Heart left ventricle (tissue), 16 donors: ENCODE measurements at regions not wholly inside any gene's neighbourhood (a gene's known extent, or its start where the extent isn't known, plus 50 kb on each side); places are given as distances from the start of the nearest gene placed in this dataset.

Experiments used
- ATAC-seq, 4 donors: fragments of 200-7000 bp; cut with Tn5 transposase; one replicate each; pipeline ENCODE4 v1.9.1; 2020 to 2022; ENCODE audit warnings: moderate library complexity in 4 of 4, mild to moderate bottlenecking in 3 of 4, moderate number of reproducible peaks in 1 of 4
- DNase-seq, 5 donors: peaks; one replicate each; pipeline ENCODE4 v3.0.0-alpha.2; 2020
- H3K27ac ChIP-seq, 12 donors: fragments of 200-600 bp; sonication (generic) in 4 of 12; one replicate each; pipeline versions ENCODE4 v1.5.0 to v1.8.0; 2016 to 2022; ENCODE audit warnings: mild to moderate bottlenecking in 2 of 12
- H3K27me3 ChIP-seq, 9 donors: fragments of 200-600 bp; sonication (generic) in 2 of 9; one replicate each; pipeline versions ENCODE4 v1.5.1 to v1.8.0; 2016 to 2022; ENCODE audit warnings: mild to moderate bottlenecking in 3 of 9
- H3K36me3 ChIP-seq, 9 donors: fragments of 200-600 bp; sonication (generic) in 2 of 9; one replicate each; pipeline versions ENCODE4 v1.5.0 to v1.8.0; 2018 to 2022; ENCODE audit warnings: mild to moderate bottlenecking in 2 of 9
- H3K4me1 ChIP-seq, 12 donors: fragments of 200-600 bp; sonication (generic) in 4 of 12; one replicate each; pipeline versions ENCODE4 v1.5.0 to v1.8.0; 2016 to 2022; ENCODE audit warnings: mild to moderate bottlenecking in 3 of 12
- H3K4me3 ChIP-seq, 12 donors: fragments of 200-600 bp; sonication (generic) in 4 of 12; one replicate each; pipeline versions ENCODE4 v1.5.0 to v1.8.0; 2017 to 2022; ENCODE audit warnings: mild to moderate bottlenecking in 9 of 12, moderate library complexity in 4 of 12
- H3K9me3 ChIP-seq, 12 donors: fragments of 200-600 bp; sonication (generic) in 4 of 12; one replicate each; pipeline versions ENCODE4 v1.5.0 to v1.8.0; 2016 to 2022; ENCODE audit warnings: mild to moderate bottlenecking in 1 of 12
- CTCF ChIP-seq, 12 donors: fragments of 200-600 bp; sonication (generic) in 4 of 12; IDR thresholded peaks; one replicate each; pipeline versions ENCODE4 v1.5.0 to v1.8.0; 2018 to 2022; ENCODE audit warnings: antibody characterized with exemption in 12 of 12, mild to moderate bottlenecking in 5 of 12
- POLR2A ChIP-seq, 2 donors: fragments of 450-650 bp; IDR thresholded peaks; one replicate each; pipeline ENCODE4 v1.6.1; 2017; ENCODE audit warnings: antibody characterized with exemption in 2 of 2, mild to moderate bottlenecking in 2 of 2, moderate library complexity in 2 of 2
- WGBS, 4 donors: extraction: QIAGEN DNeasy Blood & Tissue Kit in 2 of 4; methylation state at CpG; one replicate each; pipeline versions ENCODE4 v1.1.5 to v1.1.7; 2013 to 2018; 5-methylcytosine and 5-hydroxymethylcytosine counted together
- intact Hi-C, 10 donors: fragments of 100-400 bp; cut with DNase I; formaldehyde crosslinking; loops; one replicate each; pipeline versions ENCODE4 v1.11.1 to v1.14.2; 2022
- donor health status: ischemic (EF 13 %, LVEDD 7.1; RV severe dilation, severe dysfunction).
- donor health status: healthy with polysubstance abuse.
- donor health status: DM: no; HTN: yes; CAD: no.
- donor health status: DM: no; HTN: no; CAD: no.
- donor health status: ischemic (EF 25% LVEDD 6.9; RV normal size, moderate dysfunction).
- donor health status: ischemic (EF 25% LVEDD 5.7; RV mildly dilated, moderate dysfunction).
- donor health status: healthy.
- donor health status: DM: yes; HTN: yes; CAD: no.
- donor health status: ischemic (EF 35%, LVEDD 5.7; RV mildly dilated, moderate dysfunction).
- donor health status: nonischemic (EF 11% LVEDD 7.7; RV severe dilation, severe dysfunction).
- donor health status: DM: yes; HTN: yes; CAD: no.
- donor health status: PGD.
- donor health status: ischemic (EF 29% LVEDD 5.4; RV normal size, mild dysfunction).
- donor health status: nonischemic (EF 23%, LVEDD 6.1; RV moderate dilation, normal function).

GRCh38 chr5:133785182-133785581, 172.8 kb upstream of the FSTL4 start:
- 51 to 66% (median 59%) methylated on average over 3 of the region's 3 CpGs for WGBS, 4 donors
- Histone ChIP-seq H3K27me3 (no peaks in the 10 kb centered on the region), H3K9me3 (no peaks in the 10 kb centered on the region), H3K36me3 (no peaks in the 10 kb centered on the region), H3K4me3 (no peak overlapping the region), H3K27ac (no peak overlapping the region), H3K4me1 (peaks cover 0 to 4% (median 0%) of the 10 kb centered on the region in 12 donors)
- no peak for DNase-seq
- intact Hi-C loops = no loop called here
- no peak for TF ChIP-seq CTCF (IDR thresholded peaks at IDR 0.05)
- TF ChIP-seq POLR2A (IDR thresholded peaks at IDR 0.05) = no peak
- no peak for ATAC-seq

- H3K27ac ChIP-seq = no peak overlapping the region
- TF ChIP-seq POLR2A (IDR thresholded peaks at IDR 0.05) (no peak), CTCF (IDR thresholded peaks at IDR 0.05) (no peak)
- no peaks in the 10 kb centered on the region for H3K9me3 ChIP-seq
- H3K4me1 ChIP-seq = peaks cover 0 to 4% (median 0%) of the 10 kb centered on the region in 12 donors
- H3K27me3 ChIP-seq = no peaks in the 10 kb centered on the region
- H3K36me3 ChIP-seq = no peaks in the 10 kb centered on the region
- H3K4me3 ChIP-seq = no peak overlapping the region
- intact Hi-C loops = no loop called here
- 61 to 76% (median 66%) methylated on average over 5 of the region's 5 CpGs for WGBS, 4 donors
- ATAC-seq (no peak), DNase-seq (no peak)
These were observed 171.1 kb upstream of the FSTL4 start for GRCh38 chr5:133783481-133783880.

DNA sequence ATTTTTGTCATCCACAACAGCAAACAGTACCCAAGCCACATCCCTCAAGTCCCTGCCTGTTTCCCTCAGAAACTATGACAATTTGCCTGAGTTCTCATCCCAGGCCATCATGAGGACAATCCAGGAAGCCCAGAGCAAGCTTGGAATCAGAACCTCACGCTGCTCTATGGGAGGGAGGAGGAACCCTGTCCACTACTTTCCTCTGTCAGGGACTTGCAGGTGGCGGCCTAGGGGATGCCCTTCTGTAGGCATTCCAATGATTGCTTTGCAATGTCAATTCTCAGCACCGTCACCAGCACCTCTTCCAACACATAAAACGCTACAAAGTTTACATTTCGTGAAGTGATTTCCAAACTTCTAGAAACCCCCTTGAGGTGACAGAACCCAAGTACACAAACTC, 170.4 kb upstream of the FSTL4 start:
- Histone ChIP-seq H3K27me3 (no peaks in the 10 kb centered on the region), H3K4me1 (peaks cover 0 to 4% (median 0%) of the 10 kb centered on the region in 12 donors), H3K9me3 (no peaks in the 10 kb centered on the region), H3K4me3 (no peak overlapping the region), H3K36me3 (no peaks in the 10 kb centered on the region), H3K27ac (no peak overlapping the region)
- DNase-seq (no peak), ATAC-seq (no peak)
- intact Hi-C loops = no loop called here
- TF ChIP-seq POLR2A (IDR thresholded peaks at IDR 0.05) (no peak), CTCF (IDR thresholded peaks at IDR 0.05) (no peak)
- 83 to 95% (median 88%) methylated on average over 5 of the region's 5 CpGs for WGBS, 4 donors

- Histone ChIP-seq H3K4me1 (peaks cover 0 to 4% (median 0%) of the 10 kb centered on the region in 12 donors), H3K27ac (no peak overlapping the region), H3K9me3 (no peaks in the 10 kb centered on the region), H3K27me3 (no peaks in the 10 kb centered on the region), H3K36me3 (no peaks in the 10 kb centered on the region), H3K4me3 (no peak overlapping the region)
- DNase-seq (no peak), ATAC-seq (no peak)
- TF ChIP-seq POLR2A (IDR thresholded peaks at IDR 0.05) = no peak
- no peak for TF ChIP-seq CTCF (IDR thresholded peaks at IDR 0.05)
- 77 to 90% (median 85%) methylated on average over 4 of the region's 4 CpGs for WGBS, 4 donors
- intact Hi-C loops = no loop called here
These were observed 169.3 kb upstream of the FSTL4 start for GRCh38 chr5:133781436-133782225.
